GM06990 (cell line): ENCODE measurements at regions not wholly inside any gene's neighbourhood (a gene's known extent, or its start where the extent isn't known, plus 50 kb on each side); places are given as distances from the start of the nearest gene placed in this dataset.

ENCODE experiments used
- DNase-seq: peaks from one replicate; pipeline ENCODE4 v3.0.0-alpha.2; 2011; ENCODE audit not compliant: insufficient read length; ENCODE audit errors: extremely low read depth
- H3K27me3 ChIP-seq: replicated peaks from 2 replicates; pipeline ENCODE4 v1.6.0; 2011; ENCODE audit warnings: low read length; ENCODE audit not compliant: control insufficient read depth, insufficient read depth
- H3K36me3 ChIP-seq: 2 replicates; pipeline ENCODE4 v1.5.1; 2011; ENCODE audit warnings: low read length; ENCODE audit not compliant: control insufficient read depth, insufficient read depth
- H3K4me3 ChIP-seq: replicated peaks from 2 replicates; pipeline ENCODE4 v1.5.1; 2011; ENCODE audit warnings: low read depth, mild to moderate bottlenecking, control low read depth, low read length
- CTCF ChIP-seq: IDR thresholded peaks from 2 replicates; pipeline ENCODE4 v1.5.1; 2011; ENCODE audit warnings: low read length, control low read depth, mild to moderate bottlenecking, inconsistent platforms; ENCODE audit not compliant: insufficient read depth, poor library complexity, severe bottlenecking

GRCh38 chr5:120738568-120738967 is 274.5 kb downstream of the PRR16 start:
- no peak overlapping the region for H3K4me3 ChIP-seq
- no peak for TF ChIP-seq CTCF
- H3K36me3 ChIP-seq, result no peaks in the 10 kb centered on the region
- H3K27me3 ChIP-seq, result no peaks in the 10 kb centered on the region
- no peak for DNase-seq

- DNase-seq, result no peak
- Histone ChIP-seq H3K4me3 (no peak overlapping the region), H3K27me3 (no peaks in the 10 kb centered on the region), H3K36me3 (no peaks in the 10 kb centered on the region)
- TF ChIP-seq CTCF, result no peak
These were observed 276.9 kb downstream of the PRR16 start for GRCh38 chr5:120740989-120741388.

- H3K27me3 ChIP-seq, result no peaks in the 10 kb centered on the region
- DNase-seq, result no peak
- H3K4me3 ChIP-seq, result no peak overlapping the region
- no peak for TF ChIP-seq CTCF
- H3K36me3 ChIP-seq, result no peaks in the 10 kb centered on the region
These were observed 284.4 kb downstream of the PRR16 start for GRCh38 chr5:120748474-120748873.

GRCh38 chr5:120749737-120750136 is 285.6 kb downstream of the PRR16 start:
- DNase-seq, result no peak
- no peak for TF ChIP-seq CTCF
- no peaks in the 10 kb centered on the region for H3K36me3 ChIP-seq
- H3K27me3 ChIP-seq, result no peaks in the 10 kb centered on the region
- no peak overlapping the region for H3K4me3 ChIP-seq

GRCh38 chr5:120759587-120759986 is 295.5 kb downstream of the PRR16 start:
- TF ChIP-seq CTCF, result no peak
- H3K4me3 ChIP-seq, result no peak overlapping the region
- H3K36me3 ChIP-seq, result no peaks in the 10 kb centered on the region
- no peaks in the 10 kb centered on the region for H3K27me3 ChIP-seq
- no peak for DNase-seq

- Histone ChIP-seq H3K27me3 (no peaks in the 10 kb centered on the region), H3K36me3 (no peaks in the 10 kb centered on the region), H3K4me3 (no peak overlapping the region)
- TF ChIP-seq CTCF, result no peak
- DNase-seq, result no peak
These were observed 297.9 kb downstream of the PRR16 start for GRCh38 chr5:120761986-120762385.
